ENCODE measurements at regions not wholly inside any gene's neighbourhood (a gene's known extent, or its start where the extent isn't known, plus 50 kb on each side); places are given as distances from the start of the nearest gene placed in this dataset.

DNA sequence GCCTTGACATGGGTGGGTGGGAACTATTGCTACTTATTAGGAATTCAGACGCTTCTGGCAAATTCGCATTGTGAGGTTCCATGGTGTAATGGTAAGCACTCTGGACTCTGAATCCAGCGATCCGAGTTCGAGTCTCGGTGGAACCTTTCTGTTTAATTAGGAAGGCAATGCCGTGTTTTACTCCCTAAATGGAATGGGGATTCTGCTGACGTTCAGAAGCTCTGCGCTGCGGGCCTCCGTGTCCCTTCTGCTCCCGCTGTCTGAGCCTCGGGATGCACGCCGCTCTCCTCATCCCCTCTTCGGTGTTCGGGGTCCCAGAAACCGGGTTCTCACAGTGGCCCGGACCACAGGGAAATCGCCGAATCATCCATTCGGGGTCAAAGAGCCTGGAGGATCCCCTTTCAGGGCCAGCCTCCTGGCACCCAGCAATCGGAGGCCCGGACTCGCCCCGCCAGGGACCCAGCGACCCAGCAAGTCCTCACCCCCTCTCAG is 280.3 kb downstream of the FAM72C start:
- no peak for TF ChIP-seq CTCF (IDR thresholded peaks at IDR 0.05; ENCODE audit: borderline replicate concordance, extremely low read depth, low read length, poor library complexity, severe bottlenecking)
- no peak for TF ChIP-seq EZH2 (IDR thresholded peaks at IDR 0.05; ENCODE audit: borderline replicate concordance, low read depth, low read length, severe bottlenecking)
